GM18507 (cell line): ENCODE measurements at regions not wholly inside any gene's neighbourhood (a gene's known extent, or its start where the extent isn't known, plus 50 kb on each side); places are given as distances from the start of the nearest gene placed in this dataset.
"Not testable (repeated sequence)": the region's sequence is repeated elsewhere in the genome, so short reads cannot be mapped to it uniquely, and the experiment has no call there.

Source experiments
- DNase-seq: peaks from one replicate; pipeline ENCODE4 v3.0.0; 2011; ENCODE audit warnings: low read depth; ENCODE audit not compliant: insufficient read length; ENCODE audit errors: extremely low spot score
- FAIRE-seq: peaks from 2 replicates; lab custom pipeline; 2011; peaks lifted over from hg19 to GRCh38; lab: Jason Lieb, UNC

DNA sequence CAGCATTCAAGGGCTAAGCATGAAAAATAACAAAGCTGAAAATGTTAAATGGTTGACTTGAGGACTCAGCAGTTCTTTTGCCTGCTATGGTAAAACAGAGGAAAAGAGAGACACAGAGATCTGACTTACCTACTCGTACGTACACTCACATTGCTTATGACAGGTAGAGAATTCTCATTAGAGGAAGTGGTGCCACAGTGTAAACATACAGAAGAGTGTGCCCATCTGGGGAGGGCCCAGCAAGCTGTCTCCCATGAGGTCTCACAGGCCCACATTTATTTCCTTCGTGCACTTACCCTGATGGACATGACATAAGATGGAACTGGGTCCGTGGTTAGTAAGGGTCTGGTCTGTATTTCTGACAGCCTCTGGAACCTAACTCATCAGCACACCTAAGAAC lies 729.1 kb downstream of the BCL11A start:
- DNase-seq (no peak), FAIRE-seq (no peak)

GRCh38 chr2:59816075-59816474 lies 737.4 kb downstream of the BCL11A start:
- DNase-seq, result no peak
- FAIRE-seq, result no peak

GRCh38 chr2:59810283-59810682 lies 743.2 kb downstream of the BCL11A start:
- not testable (repeated sequence) for FAIRE-seq, DNase-seq

GRCh38 chr2:59806486-59806885 lies 747.0 kb downstream of the BCL11A start:
- no peak for FAIRE-seq
- no peak for DNase-seq

GRCh38 chr2:59804732-59805131 lies 748.7 kb downstream of the BCL11A start:
- FAIRE-seq (no peak), DNase-seq (no peak)

DNA sequence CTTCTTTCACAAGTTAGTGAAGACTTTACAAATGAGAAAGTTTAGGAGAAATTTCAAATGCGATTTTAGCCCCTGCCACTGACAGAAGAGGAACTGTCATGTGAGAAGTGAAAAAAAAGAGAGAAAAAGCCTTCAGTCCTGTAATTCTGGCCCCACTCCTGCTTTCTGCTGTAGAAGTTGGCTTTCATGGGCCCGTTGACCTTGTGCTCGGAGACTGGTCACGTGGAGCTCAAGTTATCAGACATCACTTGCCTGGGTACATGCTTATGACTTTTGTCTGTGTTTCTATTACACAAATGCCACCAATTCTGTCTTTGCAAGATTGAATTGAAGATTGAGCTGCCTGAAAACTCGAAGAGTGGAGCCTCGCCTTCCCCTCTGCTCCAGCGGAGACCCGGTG lies 749.9 kb downstream of the BCL11A start:
- FAIRE-seq (no peak), DNase-seq (no peak)

- FAIRE-seq, result no peak
- DNase-seq, result no peak
These were observed 754.7 kb downstream of the BCL11A start for GRCh38 chr2:59798687-59799232.

- DNase-seq (no peak), FAIRE-seq (no peak)
These were observed 762.3 kb downstream of the BCL11A start for GRCh38 chr2:59791004-59791618.

DNA sequence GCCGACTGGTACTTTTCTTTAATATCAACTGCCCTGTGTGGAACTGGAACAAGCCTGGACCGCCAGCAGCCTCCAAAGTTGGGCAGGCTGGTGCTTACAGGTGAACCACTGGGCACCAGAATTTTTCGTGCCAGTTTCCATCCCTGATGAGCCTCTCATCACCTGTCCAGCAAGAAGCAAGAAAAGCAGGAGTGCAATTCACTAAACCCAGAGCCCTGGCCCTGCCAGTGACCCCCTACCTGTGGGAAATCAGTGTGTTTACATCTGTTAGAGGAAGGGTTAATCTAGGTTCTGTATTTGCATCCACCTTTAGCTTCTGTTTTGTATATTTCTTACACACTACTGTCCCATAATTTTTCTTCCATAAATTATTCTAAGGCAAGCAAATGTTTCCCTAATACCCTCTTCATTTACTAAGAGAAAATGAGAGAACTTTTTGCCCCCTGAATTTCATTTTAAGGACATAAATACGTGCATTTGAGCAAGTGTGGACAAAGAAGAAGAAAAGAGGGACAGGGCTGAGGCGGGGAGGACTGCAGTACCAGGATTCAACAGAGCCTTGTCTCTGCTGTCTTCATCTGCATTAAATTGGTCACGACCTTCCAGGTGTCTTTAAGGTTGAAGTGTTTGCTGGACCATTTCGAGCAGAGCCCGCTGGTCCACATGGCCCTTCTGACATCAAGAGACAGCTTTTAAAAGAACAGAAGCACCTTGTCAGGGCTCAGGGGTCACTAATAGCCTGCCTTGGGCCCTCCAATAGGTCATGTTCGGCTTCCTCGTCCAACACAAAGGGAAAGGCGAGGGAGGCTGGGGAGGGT lies 763.1 kb downstream of the BCL11A start:
- FAIRE-seq, result no peak
- DNase-seq, result no peak

GRCh38 chr2:59789523-59789922 lies 763.9 kb downstream of the BCL11A start:
- no peak for FAIRE-seq
- DNase-seq, result no peak

DNA sequence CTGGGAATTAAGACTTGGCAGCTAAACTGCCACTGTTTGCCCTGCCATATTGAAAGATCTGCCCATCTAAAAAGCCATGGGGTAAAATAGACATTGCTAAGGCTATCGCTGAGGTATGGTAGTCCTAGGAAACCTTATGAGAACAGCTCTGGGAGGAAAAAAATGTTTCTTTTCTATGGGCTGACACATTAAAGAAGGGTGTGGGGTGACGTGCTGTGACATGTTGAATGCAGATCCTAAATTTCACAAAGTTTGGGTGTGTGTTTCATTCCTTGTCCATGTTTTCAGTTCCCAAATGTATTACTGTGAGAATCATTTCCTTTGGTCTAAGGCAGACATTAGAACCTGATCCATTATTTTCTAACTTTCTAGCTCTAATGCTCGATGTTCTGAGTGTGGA lies 766.4 kb downstream of the BCL11A start:
- no peak for DNase-seq
- no peak for FAIRE-seq

DNA sequence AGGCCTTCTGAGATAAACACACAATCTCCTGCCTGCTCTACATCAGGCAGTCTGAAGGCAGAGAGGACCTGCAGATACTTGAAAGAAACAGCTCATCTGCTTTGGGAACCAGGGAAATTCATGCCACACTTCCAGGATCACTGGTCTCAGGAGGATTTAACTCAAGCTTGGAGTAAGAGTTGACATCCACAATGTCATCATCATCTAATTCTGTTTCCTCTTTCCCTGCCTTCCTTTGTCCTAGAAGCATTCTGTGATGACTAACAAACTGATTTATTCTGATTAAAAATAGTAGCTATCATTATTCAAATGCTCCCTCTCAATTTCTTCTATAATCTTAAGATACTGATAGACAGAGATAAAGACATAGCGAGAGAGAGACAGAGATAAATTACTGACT lies 766.8 kb downstream of the BCL11A start:
- FAIRE-seq (no peak), DNase-seq (no peak)

DNA sequence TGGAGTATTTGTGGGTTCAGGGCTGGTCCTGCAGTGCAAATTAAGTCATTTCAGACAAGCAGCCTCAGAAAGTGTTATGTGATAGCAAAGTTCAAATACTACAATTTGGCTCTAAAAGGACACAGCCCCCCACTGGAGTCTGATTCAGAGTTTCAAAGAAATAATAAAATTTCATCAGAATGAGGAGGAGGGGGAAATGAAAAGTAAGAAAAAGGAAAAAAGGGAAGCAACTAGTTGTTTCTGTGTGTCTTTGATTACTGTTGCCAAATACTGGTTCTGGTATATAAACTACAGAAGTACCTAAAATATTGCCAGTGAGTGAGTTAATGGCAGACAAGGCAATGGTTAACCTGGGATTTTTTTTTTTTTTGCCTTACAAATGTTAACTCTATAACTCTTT lies 773.9 kb downstream of the BCL11A start:
- no peak for DNase-seq
- FAIRE-seq, result no peak

DNA sequence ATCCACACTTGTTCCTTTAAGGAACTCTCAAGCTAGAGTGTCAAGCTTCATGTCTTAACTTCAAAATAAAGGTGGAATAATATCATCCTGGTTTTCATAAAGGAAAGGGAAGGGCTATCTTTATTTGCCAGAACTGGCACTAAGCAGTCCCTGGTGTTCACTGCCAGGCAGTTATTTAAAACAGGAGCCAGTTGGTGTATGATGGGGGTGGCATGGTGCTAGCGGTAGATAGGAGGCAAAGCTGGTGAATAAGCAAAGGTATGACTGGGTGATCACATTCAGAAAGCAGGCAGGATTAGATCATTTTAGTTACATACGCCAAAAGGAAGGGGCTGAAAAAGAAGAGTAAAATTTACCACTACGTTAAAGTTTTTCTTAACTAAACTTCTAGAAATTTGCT lies 776.3 kb downstream of the BCL11A start:
- FAIRE-seq (no peak), DNase-seq (no peak)

- DNase-seq (no peak), FAIRE-seq (no peak)
These were observed 776.8 kb downstream of the BCL11A start for GRCh38 chr2:59776726-59777008.

GRCh38 chr2:59774821-59775433 lies 778.5 kb downstream of the BCL11A start:
- FAIRE-seq (no peak), DNase-seq (no peak)

DNA sequence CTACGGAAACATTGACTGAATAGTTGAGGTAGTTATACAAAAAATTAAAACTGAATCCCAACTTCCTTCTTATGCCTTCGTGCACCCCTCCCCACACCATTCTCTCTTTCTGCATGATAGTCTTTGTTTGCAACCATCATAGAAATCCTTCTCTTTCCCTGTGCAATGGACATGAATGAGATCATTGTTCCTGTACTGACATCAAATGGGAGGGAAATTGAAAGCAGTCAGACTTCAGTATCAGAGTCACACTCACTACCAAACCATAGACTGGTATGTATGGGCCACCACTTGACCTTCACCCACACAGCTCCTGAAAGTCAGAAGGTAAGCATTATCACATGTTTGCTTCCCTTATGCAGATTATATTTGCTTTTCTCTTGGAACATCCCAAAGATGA lies 782.8 kb downstream of the BCL11A start:
- FAIRE-seq (no peak), DNase-seq (no peak)

DNA sequence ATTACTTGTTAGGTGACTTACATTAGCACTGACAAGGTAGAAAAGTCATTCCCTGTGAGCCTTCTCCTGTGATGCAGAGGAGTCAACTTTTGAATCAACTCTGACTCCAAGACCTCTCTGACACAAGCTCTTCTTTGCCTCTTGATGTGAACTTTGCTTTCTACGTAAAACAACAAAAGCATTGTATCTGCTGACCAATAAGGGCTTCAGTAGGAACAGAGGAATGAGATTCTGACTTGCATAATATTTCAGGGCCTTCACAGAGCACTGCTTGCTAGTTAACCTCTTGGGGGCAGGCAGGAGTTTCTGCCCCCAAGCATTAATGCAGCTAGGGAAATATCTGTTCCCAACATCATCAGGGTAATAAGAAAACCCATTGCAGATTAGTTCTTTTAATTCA lies 791.5 kb downstream of the BCL11A start:
- FAIRE-seq (no peak), DNase-seq (no peak)

GRCh38 chr2:59756150-59756549 lies 797.3 kb downstream of the BCL11A start:
- FAIRE-seq, result no peak
- no peak for DNase-seq

DNA sequence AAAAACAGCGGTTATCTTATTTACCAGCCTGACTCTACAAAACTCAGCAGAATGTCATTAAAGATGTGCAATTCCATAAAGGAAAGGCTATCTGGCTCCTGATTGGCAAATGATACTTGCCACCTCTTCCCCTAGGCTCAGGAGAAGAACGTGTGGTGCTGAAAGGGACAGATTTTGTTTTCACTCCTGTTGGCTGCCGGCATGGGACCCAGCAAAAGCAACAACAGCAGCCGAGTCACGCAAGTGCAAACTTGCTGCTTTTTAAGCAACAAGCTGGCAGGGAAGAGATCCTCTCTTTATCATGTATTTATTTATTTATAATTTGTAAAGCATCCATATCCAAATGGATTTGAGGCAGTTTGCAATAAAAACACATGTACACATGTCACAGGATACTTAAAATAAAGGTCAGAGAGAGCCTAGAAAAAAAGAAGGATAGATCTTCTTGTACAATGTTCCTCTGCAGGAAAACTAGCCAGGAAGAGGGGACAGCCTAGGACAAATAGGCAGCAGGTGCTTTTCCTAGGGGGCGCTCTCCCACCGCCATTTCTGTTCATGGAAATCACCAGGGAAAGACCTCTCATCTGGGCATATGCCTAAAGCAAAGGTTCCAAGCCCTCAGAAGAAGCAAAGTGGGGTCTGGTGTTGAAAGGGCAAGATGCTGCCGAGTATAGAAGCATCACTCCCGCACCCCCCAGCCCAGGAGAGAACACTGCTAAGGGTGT lies 799.3 kb downstream of the BCL11A start:
- FAIRE-seq, result no peak
- DNase-seq, result no peak
